Epithelial cell of proximal tubule (primary cell): ENCODE measurements at regions not wholly inside any gene's neighbourhood (a gene's known extent, or its start where the extent isn't known, plus 50 kb on each side); places are given as distances from the start of the nearest gene placed in this dataset.

Experiments
- DNase-seq: peaks from one replicate; pipeline ENCODE4 v3.0.0-alpha.2; 2011; ENCODE audit warnings: low read depth
- H3K4me3 ChIP-seq: 2 replicates; pipeline ENCODE4 v1.5.1; 2011; ENCODE audit warnings: low read depth, mild to moderate bottlenecking, low read length
- CTCF ChIP-seq: conservative IDR thresholded peaks from 2 replicates; pipeline ENCODE4 v1.5.1; 2012; ENCODE audit warnings: low read depth, mild to moderate bottlenecking, low read length

GRCh38 chr17:77478899-77479298, 338.1 kb downstream of the SEC14L1 start:
- no peak overlapping the region for H3K4me3 ChIP-seq
- no peak for TF ChIP-seq CTCF
- DNase-seq: no peak

GRCh38 chr17:77479372-77480198, 338.8 kb downstream of the SEC14L1 start:
- TF ChIP-seq CTCF: no peak
- H3K4me3 ChIP-seq: no peak overlapping the region
- DNase-seq: no peak

- no peak for TF ChIP-seq CTCF
- no peak for DNase-seq
- no peak overlapping the region for H3K4me3 ChIP-seq
These were observed 339.4 kb downstream of the SEC14L1 start for GRCh38 chr17:77480199-77480508.

GRCh38 chr17:77480509-77481215, 339.9 kb downstream of the SEC14L1 start:
- TF ChIP-seq CTCF: no peak
- no peak for DNase-seq
- no peak overlapping the region for H3K4me3 ChIP-seq

GRCh38 chr17:77481476-77482374, 341.0 kb downstream of the SEC14L1 start:
- TF ChIP-seq CTCF: no peak
- no peak for DNase-seq
- H3K4me3 ChIP-seq: no peak overlapping the region

GRCh38 chr17:77482375-77483127, 341.8 kb downstream of the SEC14L1 start:
- no peak overlapping the region for H3K4me3 ChIP-seq
- TF ChIP-seq CTCF: no peak
- no peak for DNase-seq
